ENCODE measurements at regions not wholly inside any gene's neighbourhood (a gene's known extent, or its start where the extent isn't known, plus 50 kb on each side); places are given as distances from the start of the nearest gene placed in this dataset.

DNA sequence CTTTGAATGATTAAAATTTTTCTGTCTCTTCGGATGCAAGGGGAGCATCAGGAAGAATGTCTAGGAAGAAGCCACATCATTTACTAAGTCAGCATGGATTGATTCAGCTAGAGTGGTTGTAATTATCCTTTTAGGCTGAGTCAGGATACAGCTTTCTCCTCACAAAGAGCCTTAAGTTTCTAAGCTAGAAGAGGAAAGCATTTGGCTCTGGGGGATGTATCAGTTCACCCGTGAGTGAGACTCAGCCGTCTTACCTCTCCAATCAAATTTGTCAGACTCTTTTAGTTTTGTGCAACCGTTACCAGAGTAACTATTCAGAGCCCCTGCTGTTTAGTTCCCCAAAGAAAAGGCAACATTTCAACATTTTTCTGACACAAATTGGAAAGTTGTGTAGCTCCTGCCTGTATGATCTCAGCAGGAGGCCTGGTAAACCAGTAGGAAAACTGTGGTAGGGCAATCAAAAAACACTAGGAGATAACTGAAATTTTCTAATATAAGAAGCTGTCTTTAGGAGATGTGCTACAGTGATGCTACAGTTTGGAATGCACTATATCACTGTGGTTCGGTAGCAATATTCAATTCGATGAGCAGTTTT lies 432.4 kb upstream of the LUZP2 start:
- intact Hi-C loops (cut with DNase I, micrococcal nuclease), result no loop called here
- ATAC-seq (no peak), DNase-seq (no peak)

DNA sequence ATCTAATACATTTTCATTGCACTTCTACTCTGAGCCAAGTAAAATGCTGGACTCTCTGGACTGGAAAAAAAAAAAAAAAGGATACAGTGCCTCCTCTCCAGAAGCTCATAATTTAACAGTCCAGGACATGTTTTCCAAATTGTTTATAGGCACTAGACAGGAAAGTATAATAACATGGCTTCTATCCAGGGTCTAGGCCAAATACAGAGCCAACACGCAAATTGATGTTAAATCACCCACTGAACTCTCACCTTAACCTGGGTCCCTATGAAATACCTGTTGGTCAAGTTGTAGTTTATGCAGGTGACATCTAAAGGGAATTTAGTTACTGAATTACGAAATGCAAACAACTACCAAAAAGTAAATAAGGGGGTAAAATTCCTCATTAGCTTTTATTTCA lies 428.7 kb upstream of the LUZP2 start:
- Histone ChIP-seq H3K4me3 (no peak overlapping the region), H3K4me1 (ENCODE audit: low read depth) (no peaks in the 10 kb centered on the region), H3K9me3 (no peaks in the 10 kb centered on the region), H3K36me3 (ENCODE audit: low read depth) (no peaks in the 10 kb centered on the region)
- no peak for TF ChIP-seq CTCF (IDR thresholded peaks at IDR 0.05)
- ATAC-seq, result peak; percentile 55
- DNase-seq, result peak in 1 of 3 donors; percentile 5
- intact Hi-C loops (cut with DNase I, micrococcal nuclease), result no loop called here

More for the DNA sequence above, 432.4 kb upstream of the LUZP2 start:
- TF ChIP-seq CTCF (IDR thresholded peaks at IDR 0.05), result no peak
- no peaks in the 10 kb centered on the region for H3K36me3 ChIP-seq (ENCODE audit: low read depth)
- no peaks in the 10 kb centered on the region for H3K9me3 ChIP-seq
- no peaks in the 10 kb centered on the region for H3K4me1 ChIP-seq (ENCODE audit: low read depth)
- H3K4me3 ChIP-seq, result no peak overlapping the region

DNA sequence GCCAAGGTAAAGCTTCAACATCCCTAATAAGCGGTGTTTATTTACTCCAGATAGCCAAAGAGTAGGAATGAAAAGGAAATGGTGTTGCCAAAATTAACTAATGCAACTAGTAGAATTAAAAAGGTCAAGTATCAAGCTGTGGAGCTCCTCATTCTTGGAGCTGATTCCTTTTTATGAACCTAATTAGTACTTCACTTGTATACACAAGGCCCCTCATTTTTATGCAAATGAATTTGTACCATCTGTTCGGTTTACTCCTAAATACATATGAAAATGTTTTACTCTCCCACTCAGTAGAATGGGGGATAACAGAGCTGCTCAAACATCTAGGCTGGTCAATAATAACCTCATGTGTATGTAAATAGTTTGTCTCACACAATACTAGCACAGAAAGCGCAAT lies 426.4 kb upstream of the LUZP2 start:
- intact Hi-C loops (cut with DNase I, micrococcal nuclease), result no loop called here
- TF ChIP-seq CTCF (IDR thresholded peaks at IDR 0.05), result no peak
- Histone ChIP-seq H3K4me1 (ENCODE audit: low read depth) (no peaks in the 10 kb centered on the region), H3K4me3 (no peak overlapping the region), H3K36me3 (ENCODE audit: low read depth) (no peaks in the 10 kb centered on the region), H3K9me3 (no peaks in the 10 kb centered on the region)
- DNase-seq (no peak), ATAC-seq (no peak)

- ATAC-seq, result no peak
- no peaks in the 10 kb centered on the region for H3K4me1 ChIP-seq (ENCODE audit: low read depth)
Observed at GRCh38 chr11:24078018-24078417, 418.8 kb upstream of the LUZP2 start.

DNA sequence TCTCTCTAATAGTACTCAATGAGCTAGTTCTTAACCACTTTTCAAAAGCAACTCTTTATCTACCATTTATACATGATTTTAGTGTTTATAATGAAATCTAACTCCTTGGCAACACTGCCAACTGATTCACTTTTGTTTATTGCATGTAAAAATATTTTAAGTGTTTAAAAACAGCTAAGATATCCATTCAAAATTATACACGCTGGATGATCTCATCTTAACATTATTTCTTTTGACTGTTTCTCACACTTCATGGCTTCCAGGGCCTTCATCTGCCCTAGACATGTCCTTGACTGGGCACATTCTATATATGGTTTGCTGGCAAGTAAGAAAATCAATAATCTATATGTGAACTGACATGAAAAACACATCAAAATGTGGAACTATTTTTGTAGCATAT lies 414.6 kb upstream of the LUZP2 start:
- Histone ChIP-seq H3K36me3 (ENCODE audit: low read depth) (no peaks in the 10 kb centered on the region), H3K4me3 (no peak overlapping the region), H3K9me3 (no peaks in the 10 kb centered on the region), H3K4me1 (ENCODE audit: low read depth) (no peaks in the 10 kb centered on the region)
- ATAC-seq (no peak), DNase-seq (no peak)
- no peak for TF ChIP-seq CTCF (IDR thresholded peaks at IDR 0.05)
- intact Hi-C loops (cut with DNase I, micrococcal nuclease), result no loop called here

More at GRCh38 chr11:24078018-24078417, 418.8 kb upstream of the LUZP2 start:
- TF ChIP-seq CTCF (IDR thresholded peaks at IDR 0.05), result no peak
- H3K9me3 ChIP-seq, result no peaks in the 10 kb centered on the region
- H3K36me3 ChIP-seq (ENCODE audit: low read depth), result no peaks in the 10 kb centered on the region
- no peak overlapping the region for H3K4me3 ChIP-seq
- intact Hi-C loops (cut with DNase I, micrococcal nuclease), result no loop called here
- DNase-seq, result no peak

GRCh38 chr11:24082860-24083259 lies 414.0 kb upstream of the LUZP2 start:
- no peaks in the 10 kb centered on the region for H3K9me3 ChIP-seq
- intact Hi-C loops (cut with DNase I, micrococcal nuclease), result no loop called here

More at GRCh38 chr11:24082860-24083259, 414.0 kb upstream of the LUZP2 start:
- Histone ChIP-seq H3K4me3 (no peak overlapping the region), H3K36me3 (ENCODE audit: low read depth) (no peaks in the 10 kb centered on the region), H3K4me1 (ENCODE audit: low read depth) (no peaks in the 10 kb centered on the region)
- DNase-seq (no peak), ATAC-seq (no peak)
- TF ChIP-seq CTCF (IDR thresholded peaks at IDR 0.05), result no peak
